NCI-H146 (cell line): ENCODE measurements at regions not wholly inside any gene's neighbourhood (a gene's known extent, or its start where the extent isn't known, plus 50 kb on each side); places are given as distances from the start of the nearest gene placed in this dataset.
"Not testable (repeated sequence)": the region's sequence is repeated elsewhere in the genome, so short reads cannot be mapped to it uniquely, and the experiment has no call there.

Experiments used
- DNase-seq: peaks from one replicate; lab custom pipeline; 2025; lab: John Stamatoyannopoulos, UW

DNA sequence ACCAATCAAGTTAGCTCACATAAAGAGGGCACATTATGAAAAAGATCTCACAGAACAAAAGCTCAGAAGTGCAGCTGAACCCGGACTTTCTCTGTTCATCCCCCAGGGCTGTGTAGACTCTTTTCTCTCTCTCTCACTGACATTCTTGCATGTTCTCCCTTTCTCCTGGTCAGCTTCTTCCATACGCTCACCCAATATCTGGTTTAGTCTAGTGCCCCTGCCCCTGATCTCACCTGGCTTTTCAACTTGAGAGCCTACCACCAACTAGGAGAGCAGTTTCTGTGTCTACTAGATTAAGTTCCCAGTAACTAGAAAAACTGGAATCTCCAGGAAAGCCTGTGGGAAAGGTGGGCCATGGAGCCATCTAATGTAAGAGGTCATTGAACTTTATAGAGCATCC is 126.9 kb upstream of the GRIK3 start:
- no peak for DNase-seq

DNA sequence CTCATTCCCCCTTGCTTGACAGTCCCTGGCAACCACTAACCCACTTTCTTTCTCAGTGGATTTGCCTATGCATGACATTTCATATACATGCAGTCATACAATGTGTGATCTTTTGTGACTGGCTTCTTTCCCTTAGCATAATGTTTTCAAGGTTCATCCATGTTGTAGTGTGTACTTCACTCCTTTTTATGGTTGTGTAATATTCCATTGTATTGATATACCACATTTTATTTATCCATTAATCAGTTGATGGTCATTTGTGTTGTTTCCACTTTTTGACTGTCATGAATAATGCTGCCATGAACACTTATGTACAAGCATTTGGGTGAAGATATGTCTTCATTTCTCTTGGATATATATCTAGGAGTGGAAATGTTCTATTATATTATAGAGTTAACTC is 127.7 kb upstream of the GRIK3 start:
- DNase-seq, result no peak

DNA sequence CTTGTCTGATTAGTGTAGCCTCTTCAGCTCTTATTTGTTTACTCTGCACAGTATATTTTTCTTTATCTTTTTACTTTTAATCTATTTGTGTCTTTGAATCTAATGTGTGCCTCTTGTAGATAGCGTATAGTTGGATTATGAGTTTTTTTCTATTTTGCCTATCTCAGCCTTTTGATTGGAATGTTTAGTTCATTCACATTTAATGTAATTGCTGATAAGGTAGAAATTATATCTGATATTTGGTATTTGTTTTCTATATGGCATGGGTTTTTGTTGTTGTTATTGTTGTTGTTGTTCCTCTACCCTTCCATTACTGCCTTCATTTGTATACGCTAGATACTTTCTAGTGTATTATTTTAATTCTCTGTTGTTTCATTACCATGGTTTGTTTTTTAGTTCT is 131.7 kb upstream of the GRIK3 start:
- DNase-seq, result no peak

DNA sequence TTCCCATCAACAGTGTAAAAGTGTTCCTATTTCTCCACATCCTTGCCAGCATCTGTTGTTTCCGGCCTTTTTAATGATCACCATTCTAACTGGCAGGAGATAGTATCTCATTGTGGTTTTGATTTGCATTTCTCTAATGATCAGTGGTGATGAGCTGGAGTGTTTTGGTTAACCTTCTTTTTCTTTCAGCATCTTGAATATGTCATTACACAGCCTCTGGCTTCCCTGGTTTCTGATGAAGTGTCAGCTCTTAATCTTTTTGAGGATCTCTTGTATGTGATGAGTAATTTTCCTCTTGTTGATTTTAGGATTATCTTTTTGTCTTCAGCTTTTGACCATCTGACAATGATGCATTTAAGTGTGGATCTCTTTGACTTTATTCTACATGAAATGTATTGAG is 133.2 kb upstream of the GRIK3 start:
- DNase-seq, result no peak

DNA sequence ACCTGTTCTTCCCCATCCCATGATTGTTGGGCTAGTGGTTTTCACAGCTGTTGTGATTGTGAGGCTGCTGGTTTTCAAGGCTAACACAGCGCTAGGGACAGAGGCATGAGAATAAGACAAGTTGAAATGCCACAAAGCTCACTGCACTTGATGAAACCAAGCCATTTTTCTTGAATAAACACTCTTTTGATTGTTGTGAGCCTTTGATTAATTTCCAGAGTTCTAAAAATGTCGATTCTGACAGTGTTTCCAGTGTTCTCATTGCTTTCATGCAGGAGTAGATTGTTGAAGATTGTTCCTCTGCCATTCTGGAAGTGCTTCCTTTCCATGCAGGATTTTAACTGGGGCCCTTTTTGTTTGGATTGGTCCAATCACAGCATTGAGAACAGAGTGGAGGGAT is 134.9 kb upstream of the GRIK3 start:
- DNase-seq, result no peak

DNA sequence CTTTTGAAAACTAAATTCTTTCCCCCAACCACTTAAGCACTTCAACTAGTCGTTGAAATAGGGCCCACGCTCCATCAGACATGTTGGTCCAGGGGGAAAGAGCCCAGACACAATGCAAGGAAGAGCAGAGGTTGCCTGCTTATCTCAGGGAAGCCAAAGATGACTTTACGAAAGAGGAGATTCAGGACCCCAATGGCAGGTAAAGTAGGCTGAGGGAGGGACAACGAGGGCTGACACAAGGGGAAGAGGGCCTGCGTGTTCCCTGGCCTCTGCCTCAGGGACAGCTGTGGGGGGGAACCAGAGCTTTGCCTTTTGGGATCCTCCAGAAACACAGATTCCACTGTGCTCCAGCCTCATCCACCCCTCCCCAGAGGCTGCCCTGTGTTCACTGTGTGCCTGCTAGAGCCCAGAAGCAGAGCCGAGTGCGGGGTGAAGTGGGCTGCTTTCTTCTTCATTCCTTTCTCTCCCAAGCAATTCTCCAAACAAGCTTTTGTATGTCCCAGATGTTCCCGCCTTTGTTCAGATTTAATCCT is 135.5 kb upstream of the GRIK3 start:
- DNase-seq, result no peak

DNA sequence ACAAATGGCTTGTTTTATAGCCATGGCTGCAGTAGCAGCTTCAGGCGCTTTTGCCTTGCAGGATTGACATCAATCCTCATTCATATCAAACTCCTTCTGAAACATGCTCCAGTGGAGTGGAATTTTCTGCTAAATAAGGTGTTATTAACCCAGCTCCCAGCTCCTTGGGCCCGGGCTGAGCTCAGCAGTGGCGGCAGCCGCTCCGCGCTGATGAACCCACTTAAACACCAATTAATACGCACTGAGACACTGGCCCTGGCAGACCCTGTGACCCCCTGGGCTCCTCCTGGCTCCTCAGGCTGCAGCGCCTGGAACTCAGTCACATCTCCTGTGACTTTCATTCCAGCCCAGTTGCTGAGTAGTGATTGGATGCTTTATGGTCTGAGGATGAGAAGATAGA is 137.4 kb upstream of the GRIK3 start:
- no peak for DNase-seq

DNA sequence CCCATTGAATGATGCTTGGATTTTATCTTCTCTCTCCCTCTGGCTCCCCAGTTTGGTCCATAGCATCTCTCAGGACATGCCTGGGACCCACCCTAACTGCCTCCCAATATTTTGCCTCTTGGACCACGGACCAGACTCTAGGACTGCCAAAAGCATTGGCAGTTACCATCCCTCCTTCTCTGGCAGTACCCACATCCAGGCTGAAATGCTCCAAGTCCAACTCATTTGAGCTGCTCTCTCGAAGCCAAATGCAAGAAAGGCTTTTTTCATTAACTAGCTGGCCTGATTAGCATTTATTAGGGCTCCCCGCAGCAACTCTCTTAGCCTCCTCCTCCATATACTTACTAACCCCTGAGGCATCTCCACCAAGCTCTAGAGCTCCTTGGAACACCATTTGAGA is 140.0 kb upstream of the GRIK3 start:
- DNase-seq, result no peak

DNA sequence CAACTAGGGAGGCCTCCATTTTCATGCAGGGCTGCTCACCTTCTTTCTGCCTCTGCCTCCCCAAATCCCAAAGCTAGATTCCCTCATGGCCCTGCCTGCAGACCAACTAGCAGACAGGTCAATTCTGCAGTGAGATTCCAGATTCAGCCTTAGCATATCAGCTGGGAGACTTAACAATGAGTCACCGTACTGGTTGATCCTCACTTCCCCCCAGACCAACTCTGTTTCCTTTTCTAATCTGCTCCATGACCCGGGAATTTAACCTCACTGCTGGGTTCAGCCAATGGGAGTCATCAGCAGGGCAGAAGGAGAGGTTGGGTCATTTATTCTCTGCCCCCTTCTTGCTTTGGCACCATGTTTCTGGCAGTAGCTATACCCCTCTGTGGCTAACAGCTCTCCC is 140.6 kb upstream of the GRIK3 start:
- DNase-seq, result no peak

DNA sequence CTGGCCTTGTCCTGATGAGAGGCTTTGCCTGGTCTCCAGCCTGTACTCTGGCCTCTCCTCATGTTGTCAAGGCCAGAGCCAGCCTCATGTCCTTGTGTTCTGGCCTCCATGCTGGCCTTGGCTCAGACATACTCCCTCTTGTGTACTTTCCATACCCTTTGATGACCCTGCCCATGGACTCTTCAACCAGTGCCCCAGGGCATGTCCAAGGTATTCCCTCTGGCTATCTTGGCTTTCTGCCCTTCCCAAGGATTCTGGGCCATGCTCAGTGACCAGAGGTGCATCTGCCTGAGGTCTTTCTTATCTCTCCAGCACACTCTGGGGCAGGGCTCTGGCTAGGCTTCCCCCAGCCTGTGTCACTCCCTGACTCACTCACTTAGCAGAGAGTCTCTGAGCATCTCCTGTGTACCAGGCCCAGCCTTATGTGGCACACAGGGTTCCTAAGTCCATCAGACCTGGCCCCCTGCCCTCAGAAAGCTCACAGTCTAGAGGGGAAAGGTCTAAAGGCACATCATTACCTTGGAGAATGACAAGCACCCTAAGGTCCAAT is 141.4 kb upstream of the GRIK3 start:
- DNase-seq, result peak; percentile 8

DNA sequence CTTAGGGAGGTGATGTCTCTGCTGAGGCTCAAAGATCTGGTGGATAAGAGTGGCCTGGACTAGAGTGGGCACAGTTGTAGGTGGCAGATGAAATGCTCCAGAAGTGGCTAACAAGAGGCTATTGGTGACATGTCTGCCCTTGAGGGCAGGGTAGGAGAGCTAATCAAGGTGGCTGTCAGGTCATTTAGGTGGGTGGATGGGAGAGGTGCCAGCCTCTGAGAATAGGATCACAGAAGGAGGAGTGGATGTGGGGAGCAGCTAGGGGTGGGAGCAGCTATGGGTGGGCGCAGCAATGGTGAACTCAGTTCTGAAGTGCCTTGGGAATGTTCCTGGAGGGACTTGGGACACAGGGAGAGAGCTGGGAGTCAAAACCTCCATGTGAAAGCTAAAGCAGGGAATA is 142.0 kb upstream of the GRIK3 start:
- no peak for DNase-seq

DNA sequence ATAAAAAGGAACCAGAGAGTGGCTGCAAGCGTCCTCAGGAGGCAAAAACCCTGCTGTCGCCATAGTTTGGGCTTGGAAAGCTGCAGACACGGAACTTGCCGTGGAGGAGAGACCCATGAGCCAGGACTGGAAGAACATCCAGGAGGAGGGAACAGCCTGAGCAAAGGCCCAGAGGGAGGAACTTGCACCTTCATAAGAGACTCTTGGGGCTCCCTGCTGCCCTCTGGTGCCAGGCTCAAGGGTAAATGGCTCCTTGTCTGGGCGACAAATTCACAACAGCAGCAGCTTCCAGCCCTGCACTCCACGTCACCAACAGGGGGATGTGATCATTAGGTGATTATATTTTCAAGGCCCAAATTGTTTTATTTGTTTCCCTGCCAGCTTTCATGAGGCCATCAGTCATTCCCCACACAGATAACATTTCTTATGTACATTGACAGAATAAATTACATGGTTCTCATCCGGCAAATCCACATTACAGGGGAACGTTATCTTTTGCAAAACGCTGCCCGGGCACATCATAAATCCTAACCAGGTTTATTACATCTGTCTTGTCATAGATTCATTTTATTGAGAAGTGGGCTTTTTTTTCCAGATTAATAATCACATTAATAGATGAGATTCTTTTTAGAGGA is 143.0 kb upstream of the GRIK3 start:
- DNase-seq, result peak; percentile 60

DNA sequence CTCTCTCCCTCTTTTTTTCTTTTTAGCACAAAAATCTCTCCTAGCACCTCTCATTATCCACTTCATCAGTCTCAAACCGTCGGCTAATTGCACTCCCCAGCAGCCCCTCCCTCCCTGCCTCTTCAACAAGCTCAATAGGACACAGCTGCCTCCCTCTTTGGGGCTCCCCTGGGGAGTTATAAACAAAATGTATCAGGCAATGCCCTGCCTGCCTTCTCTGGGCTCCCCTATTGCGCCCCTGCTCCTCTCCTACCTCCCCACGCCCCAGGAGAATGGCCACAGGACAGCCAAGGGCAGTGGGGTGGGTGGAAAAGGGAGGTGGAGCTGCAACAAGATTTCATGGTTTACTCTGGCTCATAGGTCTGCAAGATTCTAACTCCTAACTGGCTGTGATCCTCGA is 147.1 kb upstream of the GRIK3 start:
- peak; percentile 12 for DNase-seq

DNA sequence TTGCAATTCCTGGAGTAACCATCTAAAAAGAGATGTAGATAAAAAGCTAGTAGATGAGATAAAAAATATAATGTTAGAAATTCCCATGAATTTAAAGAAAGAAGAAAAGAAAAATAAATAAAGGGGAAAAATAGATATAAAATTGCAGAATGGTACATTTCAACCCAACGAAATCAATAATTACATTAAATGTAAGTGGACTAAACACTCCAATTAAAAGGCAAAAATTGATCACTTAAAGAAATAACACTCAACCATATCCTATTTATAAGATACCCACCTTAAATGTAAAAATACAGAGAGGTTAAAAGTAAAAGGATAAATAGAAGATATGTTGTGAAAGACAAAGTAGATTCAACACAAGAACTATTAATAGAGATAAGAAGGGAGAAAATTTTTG is 150.5 kb upstream of the GRIK3 start:
- DNase-seq, result no peak

DNA sequence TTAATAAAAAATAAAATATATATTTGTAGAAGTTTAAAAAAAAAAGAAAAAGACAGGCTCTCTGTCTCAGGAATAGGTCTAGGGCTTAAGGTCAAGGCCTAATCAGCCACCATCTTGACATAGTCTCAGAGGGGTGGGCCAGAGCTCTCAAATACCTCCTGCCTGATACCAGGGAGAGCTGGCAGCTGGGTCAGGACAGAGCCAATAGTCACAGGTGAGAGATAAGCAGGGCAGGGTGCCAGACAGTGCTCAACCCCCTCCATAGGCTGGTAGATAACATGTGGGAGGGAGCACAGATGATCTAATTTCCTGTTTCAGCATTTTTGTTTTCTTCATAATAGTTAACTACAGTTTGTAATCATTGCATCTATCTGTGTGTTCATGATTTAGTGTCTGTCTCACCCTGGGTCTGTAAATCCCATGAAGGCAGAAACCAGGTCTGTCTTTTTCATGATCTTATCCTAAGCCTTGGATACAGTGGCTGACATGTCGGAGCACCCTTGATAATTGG is 152.0 kb upstream of the GRIK3 start:
- DNase-seq, result peak; percentile 20

DNA sequence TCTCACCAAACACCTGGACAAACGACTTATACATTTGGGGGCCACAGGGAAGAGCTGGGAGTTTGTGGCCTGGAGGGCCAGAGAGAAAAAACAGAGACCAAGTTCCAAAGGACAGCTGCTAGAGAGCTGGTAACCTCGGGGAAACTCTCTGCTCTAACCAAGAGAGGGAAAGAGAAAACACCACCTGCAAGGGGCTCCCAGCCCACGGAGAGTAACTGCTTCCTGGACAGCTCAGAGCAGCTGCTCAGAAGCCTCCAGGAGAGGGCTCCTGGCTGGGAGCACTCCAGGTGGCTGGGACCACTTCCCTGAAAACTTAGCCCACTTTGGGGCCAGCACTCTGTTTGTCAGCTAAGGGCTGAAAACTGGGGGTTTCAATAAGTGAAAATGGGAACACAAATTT is 154.8 kb upstream of the GRIK3 start:
- DNase-seq, result peak; percentile 32

DNA sequence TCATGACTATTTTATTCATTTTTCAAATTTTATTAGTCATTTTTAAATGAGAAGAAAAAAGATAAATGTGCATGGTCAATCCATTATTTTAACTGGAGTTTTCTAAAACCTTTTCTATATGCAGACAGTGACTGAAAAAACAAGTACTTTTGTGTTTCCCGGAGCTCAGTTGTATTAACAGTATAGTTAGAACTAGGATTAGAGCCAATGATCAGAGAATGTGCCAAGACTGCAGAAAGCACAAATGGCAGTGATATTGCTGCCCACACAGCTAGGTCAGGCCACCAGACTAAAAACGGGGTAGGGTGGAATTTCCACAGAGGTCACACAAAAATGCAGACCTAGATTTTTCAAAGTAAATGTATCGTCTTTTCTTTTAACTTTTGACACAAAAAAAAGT is 163.1 kb upstream of the GRIK3 start:
- DNase-seq, result no peak

DNA sequence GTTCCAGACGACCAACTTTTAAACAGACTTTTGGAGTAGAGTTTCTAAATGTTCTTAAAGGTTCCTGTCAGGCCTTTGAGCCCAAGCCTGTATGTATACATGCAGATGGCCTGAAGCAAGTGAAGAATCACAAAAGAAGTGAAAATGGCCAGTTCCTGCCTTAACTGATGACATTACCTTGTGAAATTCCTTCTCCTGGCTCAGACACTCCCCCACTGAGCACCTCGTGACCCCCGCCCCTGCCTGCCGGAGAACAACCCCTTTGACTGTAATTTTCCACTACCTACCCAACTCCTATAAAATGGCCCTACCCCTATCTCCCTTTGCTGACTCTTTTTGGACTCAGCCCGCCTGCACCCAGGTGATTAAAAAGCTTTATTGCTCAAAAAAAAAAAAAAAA is 180.0 kb upstream of the GRIK3 start:
- not testable (repeated sequence) for DNase-seq

DNA sequence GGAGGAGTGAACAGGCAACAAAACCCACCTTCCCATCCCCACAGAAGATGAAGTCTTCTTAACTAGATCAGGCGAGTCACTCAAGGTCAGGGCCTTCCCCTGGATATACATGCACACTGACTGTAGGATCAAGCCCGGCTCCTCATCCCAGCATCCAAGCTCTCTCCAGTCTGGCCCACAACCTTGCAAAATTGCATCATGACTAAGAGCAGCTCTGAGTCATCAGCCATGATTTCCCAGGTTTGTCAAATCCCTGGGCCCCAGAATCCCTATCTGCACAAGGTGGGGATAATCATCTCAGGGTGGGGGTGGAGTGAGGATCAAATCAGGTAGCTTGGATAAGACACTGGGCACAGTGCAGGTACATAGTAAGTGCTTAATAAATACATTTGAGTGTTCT is 199.3 kb upstream of the GRIK3 start:
- no peak for DNase-seq

DNA sequence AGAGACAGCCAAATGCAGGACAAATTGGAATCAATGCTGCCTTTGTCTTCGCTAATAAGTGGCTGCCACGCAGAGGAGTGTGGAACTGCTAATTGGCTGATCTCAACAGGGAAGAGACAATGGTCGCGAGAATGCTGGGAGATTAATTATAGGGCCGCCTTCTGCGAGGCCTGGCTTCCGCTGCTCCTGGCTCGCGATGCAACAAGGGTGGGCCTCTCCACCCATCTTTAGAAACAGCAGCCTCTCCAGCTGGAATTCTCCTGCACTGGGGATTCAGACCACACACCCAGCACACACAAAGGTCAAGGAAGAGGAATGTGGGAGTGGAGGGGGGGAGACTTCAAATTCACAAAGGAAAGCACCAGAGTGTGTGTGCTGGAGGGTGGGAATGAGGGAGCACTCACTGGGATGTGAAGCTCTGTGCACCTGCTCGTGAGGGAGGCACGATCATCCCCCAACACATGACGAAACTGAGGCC is 200.7 kb upstream of the GRIK3 start:
- peak; percentile 67 for DNase-seq

DNA sequence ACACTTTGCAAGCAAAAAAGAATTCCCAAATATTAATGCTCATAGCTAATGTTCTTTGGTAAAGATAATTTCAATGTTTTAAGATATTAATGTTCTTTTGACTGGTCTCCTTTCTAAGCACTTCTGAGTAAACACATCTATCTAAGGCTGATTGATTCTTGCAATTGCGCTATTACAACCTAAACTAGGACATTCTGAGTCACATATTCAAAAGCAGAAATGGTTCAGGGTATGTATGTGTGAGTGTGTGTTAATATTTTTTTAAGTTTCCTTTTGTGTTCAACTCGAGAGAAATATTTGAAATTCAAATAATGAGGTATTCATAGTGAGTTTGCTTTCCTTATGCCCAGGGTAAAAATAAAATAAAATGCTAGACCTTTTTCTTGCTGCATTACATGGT is 203.6 kb upstream of the GRIK3 start:
- DNase-seq, result no peak

DNA sequence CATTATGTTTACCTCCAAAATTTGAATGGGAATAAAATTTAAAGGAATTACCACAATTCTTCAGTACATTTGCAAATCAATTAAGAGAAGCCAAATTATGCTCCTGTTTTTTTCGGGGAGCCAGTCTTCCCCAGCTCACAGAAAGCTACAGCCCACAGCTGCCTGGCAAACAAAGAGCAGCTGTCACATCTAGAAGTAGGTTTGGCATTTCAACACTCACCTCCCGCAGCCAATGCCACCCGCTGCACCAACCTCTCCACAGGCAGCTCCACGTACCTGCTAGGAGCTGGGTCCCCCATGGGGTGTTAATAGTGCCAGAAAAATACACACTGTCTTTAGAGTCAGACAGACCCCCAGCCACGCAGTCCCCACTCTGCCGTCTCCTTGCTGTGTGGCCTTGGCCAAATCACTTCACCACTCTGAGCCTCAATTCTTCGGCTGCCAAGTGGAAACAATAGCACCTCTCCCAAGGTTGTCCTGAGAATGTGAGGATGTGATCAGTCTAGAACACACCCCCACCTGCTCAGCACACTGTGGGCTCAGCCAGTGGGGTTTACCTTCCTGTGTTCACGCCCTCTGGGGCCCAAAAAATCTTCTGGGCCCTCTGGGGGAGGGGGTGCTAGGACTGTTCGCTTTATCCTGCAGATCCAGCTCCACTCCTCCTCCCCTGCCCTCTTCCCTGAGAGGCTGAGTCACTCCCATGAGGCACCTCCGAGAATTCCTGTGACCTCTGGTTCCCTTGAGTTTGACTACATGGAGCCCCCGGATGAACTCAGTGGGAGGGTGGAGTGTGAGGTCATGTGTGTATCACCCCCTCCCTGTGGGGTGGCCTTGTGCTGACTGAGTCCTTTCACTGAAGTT is 204.3 kb upstream of the GRIK3 start:
- DNase-seq, result peak; percentile 74

DNA sequence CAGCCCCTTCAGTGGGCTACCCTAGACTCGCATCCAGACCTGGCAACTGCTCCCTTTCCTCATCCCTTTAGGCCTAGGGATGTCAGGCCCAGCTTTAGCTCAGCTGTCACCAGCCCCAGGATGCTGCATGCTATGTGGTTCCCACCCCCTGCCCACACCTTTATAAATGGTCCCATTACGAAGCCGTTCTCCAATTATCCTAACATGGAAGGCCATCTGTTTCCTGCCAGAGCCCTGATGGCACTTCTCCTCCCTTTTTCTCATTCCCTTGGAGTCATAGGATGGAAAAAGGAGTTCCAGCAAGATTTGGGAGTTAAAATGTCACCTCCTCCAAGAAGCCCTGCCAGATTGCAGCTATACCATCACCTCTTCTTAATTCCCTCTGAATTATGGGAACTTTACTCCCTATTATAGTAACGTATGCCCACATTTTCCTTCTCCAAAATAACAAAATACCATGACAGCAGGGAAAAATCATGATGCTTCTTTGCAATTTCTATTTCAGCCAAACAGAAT is 205.0 kb upstream of the GRIK3 start:
- DNase-seq, result peak; percentile 52
